Raji (cell line): ENCODE measurements at regions not wholly inside any gene's neighbourhood (a gene's known extent, or its start where the extent isn't known, plus 50 kb on each side); places are given as distances from the start of the nearest gene placed in this dataset.

Experiments used
- POLR2A ChIP-seq: IDR thresholded peaks from 2 replicates; pipeline ENCODE4 v1.6.1; 2011; ENCODE audit warnings: low read depth, low read length, control low read depth; ENCODE audit not compliant: insufficient read depth

- TF ChIP-seq POLR2A = no peak
Observed at GRCh38 chr1:104463126-104463697, 713.5 kb downstream of the AMY1C start.

- no peak for TF ChIP-seq POLR2A
Observed at GRCh38 chr1:104466068-104466467, 716.4 kb downstream of the AMY1C start.

GRCh38 chr1:104467590-104467989 lies 717.9 kb downstream of the AMY1C start:
- TF ChIP-seq POLR2A = no peak

GRCh38 chr1:104468282-104468681 lies 718.6 kb downstream of the AMY1C start:
- TF ChIP-seq POLR2A = no peak

GRCh38 chr1:104476126-104476525 lies 726.4 kb downstream of the AMY1C start:
- no peak for TF ChIP-seq POLR2A

- no peak for TF ChIP-seq POLR2A
Observed at GRCh38 chr1:104488296-104489015, 738.8 kb downstream of the AMY1C start.

GRCh38 chr1:104526158-104526795 lies 776.6 kb downstream of the AMY1C start:
- no peak for TF ChIP-seq POLR2A

GRCh38 chr1:104531990-104532389 lies 782.3 kb downstream of the AMY1C start:
- TF ChIP-seq POLR2A = no peak

GRCh38 chr1:104574620-104575019 lies 824.9 kb downstream of the AMY1C start:
- no peak for TF ChIP-seq POLR2A

GRCh38 chr1:104592926-104593325 lies 843.2 kb downstream of the AMY1C start:
- TF ChIP-seq POLR2A = no peak

GRCh38 chr1:104593413-104594187 lies 843.9 kb downstream of the AMY1C start:
- TF ChIP-seq POLR2A = no peak

- TF ChIP-seq POLR2A = no peak
Observed at GRCh38 chr1:104617474-104617873, 867.8 kb downstream of the AMY1C start.

GRCh38 chr1:104621221-104621620 lies 871.5 kb downstream of the AMY1C start:
- no peak for TF ChIP-seq POLR2A

- no peak for TF ChIP-seq POLR2A
Observed at GRCh38 chr1:104624538-104624937, 874.8 kb downstream of the AMY1C start.

- no peak for TF ChIP-seq POLR2A
Observed at GRCh38 chr1:104629589-104629988, 879.9 kb downstream of the AMY1C start.
